PC-9 (cell line): ENCODE measurements at regions not wholly inside any gene's neighbourhood (a gene's known extent, or its start where the extent isn't known, plus 50 kb on each side); places are given as distances from the start of the nearest gene placed in this dataset.

Experiments
- BruUV-seq: library from RNA; stranded (reverse); fragments of 400-500 nt; replicated peaks from 2 replicates; lab custom pipeline; 2021; lab: Mats Ljungman, UMichigan
- CTCF ChIA-PET: fragments of 300-600 bp; sonication (Branson Sonifier 250); formaldehyde crosslinking; loops from one replicate; lab custom pipeline; 2022; ENCODE audit warnings: antibody characterized with exemption; lab: Charles Lee
- POLR2A ChIA-PET: fragments of 300-600 bp; sonication (Branson Sonifier 250); formaldehyde crosslinking; loops from one replicate; lab custom pipeline; 2022; ENCODE audit warnings: antibody characterized with exemption; ENCODE audit not compliant: unreplicated experiment; lab: Charles Lee
- DNase-seq, 2 experiments: peaks; one replicate each; pipeline versions ENCODE4 v3.0.0 to v3.0.0-alpha.2; 2015 to 2022; ENCODE audit warnings: mixed read lengths in 1 of 2
- H2AFZ ChIP-seq: fragments of 200-600 bp; sonication (generic); 2 replicates; pipeline ENCODE4 v1.8.1; 2017; ENCODE audit warnings: antibody characterized with exemption
- H3F3A ChIP-seq: fragments of 200-600 bp; sonication (generic); 2 replicates; pipeline ENCODE4 v1.8.1; 2017; ENCODE audit warnings: antibody characterized with exemption, mild to moderate bottlenecking, low read depth; ENCODE audit not compliant: insufficient read depth
- H3K27ac ChIP-seq: fragments of 200-600 bp; sonication (generic); 2 replicates; pipeline ENCODE4 v1.6.1; 2016; ENCODE audit warnings: mixed run types
- H3K27me3 ChIP-seq: fragments of 200-600 bp; sonication (generic); 2 replicates; pipeline ENCODE4 v1.6.1; 2016; ENCODE audit warnings: low read depth, mixed run types; ENCODE audit not compliant: insufficient read depth
- H3K36me3 ChIP-seq: fragments of 200-600 bp; sonication (generic); 2 replicates; pipeline ENCODE4 v1.6.1; 2016; ENCODE audit warnings: low read depth, mixed run types
- H3K4me1 ChIP-seq: fragments of 200-600 bp; sonication (generic); replicated peaks from 2 replicates; pipeline ENCODE4 v1.6.1; 2016; ENCODE audit warnings: mixed run types; ENCODE audit not compliant: insufficient read depth
- H3K4me2 ChIP-seq: fragments of 200-600 bp; sonication (generic); 2 replicates; pipeline ENCODE4 v1.6.1; 2017; ENCODE audit warnings: mixed run types
- H3K4me3 ChIP-seq: fragments of 200-600 bp; sonication (generic); 2 replicates; pipeline ENCODE4 v1.6.1; 2016; ENCODE audit warnings: mixed run types
- H3K79me2 ChIP-seq: fragments of 200-600 bp; sonication (generic); 2 replicates; pipeline ENCODE4 v1.6.1; 2017; ENCODE audit warnings: low read depth, mixed run types
- H3K9me2 ChIP-seq: fragments of 200-600 bp; sonication (generic); 2 replicates; pipeline ENCODE4 v1.8.1; 2017; ENCODE audit warnings: mild to moderate bottlenecking; ENCODE audit not compliant: insufficient read depth
- H3K9me3 ChIP-seq: fragments of 200-600 bp; sonication (generic); 2 replicates; pipeline ENCODE4 v1.8.1; 2016; ENCODE audit warnings: low read depth; ENCODE audit not compliant: insufficient read depth
- H4K20me1 ChIP-seq: fragments of 200-600 bp; sonication (generic); 2 replicates; pipeline ENCODE4 v1.8.1; 2017; ENCODE audit not compliant: insufficient read depth
- EZH2 ChIP-seq: fragments of 200-600 bp; sonication (generic); IDR thresholded peaks from 2 replicates; pipeline ENCODE4 v1.8.0; 2017; ENCODE audit warnings: antibody characterized with exemption, low read depth
- intact Hi-C: fragments of 100-400 bp; cut with micrococcal nuclease; formaldehyde crosslinking; loops from one replicate; pipeline ENCODE4 v1.10.0; 2022; ENCODE audit not compliant: unreplicated experiment
- TF ChIP-seq, protein P1 (sequence below): fragments of 200-600 bp; sonication (generic); conservative IDR thresholded peaks from 2 replicates; pipeline ENCODE4 v1.6.1; 2017; ENCODE audit warnings: mixed run types, antibody characterized with exemption, mild to moderate bottlenecking, moderate library complexity

- intact Hi-C loops, result no loop called here
- Histone ChIP-seq H3K4me2 (no peak overlapping the region), H3K9me3 (no peaks in the 10 kb centered on the region), H2AFZ (no peak overlapping the region), H3K79me2 (no peaks in the 10 kb centered on the region), H4K20me1 (no peaks in the 10 kb centered on the region), H3K36me3 (no peaks in the 10 kb centered on the region), H3K9me2 (no peaks in the 10 kb centered on the region), H3K27me3 (0 out of 2 replicates have a peak, but pooled peaks cover 5% of the 10 kb centered on the region), H3K4me3 (no peak overlapping the region), H3F3A (no peaks in the 10 kb centered on the region), H3K27ac (no peak overlapping the region), H3K4me1 (no peaks in the 10 kb centered on the region)
- no peak for DNase-seq
- ChIA-PET POLR2A (no interaction called here), CTCF (no interaction called here)
- no TSS peak for BruUV-seq
- TF ChIP-seq, protein P1, sequence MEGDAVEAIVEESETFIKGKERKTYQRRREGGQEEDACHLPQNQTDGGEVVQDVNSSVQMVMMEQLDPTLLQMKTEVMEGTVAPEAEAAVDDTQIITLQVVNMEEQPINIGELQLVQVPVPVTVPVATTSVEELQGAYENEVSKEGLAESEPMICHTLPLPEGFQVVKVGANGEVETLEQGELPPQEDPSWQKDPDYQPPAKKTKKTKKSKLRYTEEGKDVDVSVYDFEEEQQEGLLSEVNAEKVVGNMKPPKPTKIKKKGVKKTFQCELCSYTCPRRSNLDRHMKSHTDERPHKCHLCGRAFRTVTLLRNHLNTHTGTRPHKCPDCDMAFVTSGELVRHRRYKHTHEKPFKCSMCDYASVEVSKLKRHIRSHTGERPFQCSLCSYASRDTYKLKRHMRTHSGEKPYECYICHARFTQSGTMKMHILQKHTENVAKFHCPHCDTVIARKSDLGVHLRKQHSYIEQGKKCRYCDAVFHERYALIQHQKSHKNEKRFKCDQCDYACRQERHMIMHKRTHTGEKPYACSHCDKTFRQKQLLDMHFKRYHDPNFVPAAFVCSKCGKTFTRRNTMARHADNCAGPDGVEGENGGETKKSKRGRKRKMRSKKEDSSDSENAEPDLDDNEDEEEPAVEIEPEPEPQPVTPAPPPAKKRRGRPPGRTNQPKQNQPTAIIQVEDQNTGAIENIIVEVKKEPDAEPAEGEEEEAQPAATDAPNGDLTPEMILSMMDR, result no peak
- no peak for TF ChIP-seq EZH2
Observed at GRCh38 chr2:22238967-22239366, 1115.2 kb downstream of the TDRD15 start.

DNA sequence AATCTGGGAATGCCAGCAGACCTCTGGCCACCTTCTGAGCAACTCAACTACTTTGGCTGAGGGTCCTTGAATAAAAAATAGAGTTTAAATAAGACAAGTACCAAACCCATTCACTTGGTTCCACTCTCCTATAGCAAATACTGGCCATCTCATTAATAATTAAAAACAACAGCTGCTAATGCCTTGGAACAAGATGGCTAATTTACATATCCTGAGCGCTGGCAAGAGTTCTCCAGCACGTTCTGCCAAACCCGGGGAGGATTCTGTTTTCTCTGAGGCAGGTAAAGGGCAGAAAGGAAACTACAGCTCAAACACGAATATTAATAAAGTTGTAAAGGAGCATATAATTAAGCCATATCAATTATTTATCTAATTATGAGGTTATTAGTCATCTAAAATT, 1123.7 kb downstream of the TDRD15 start:
- Histone ChIP-seq H2AFZ (no peak overlapping the region), H3K9me3 (no peaks in the 10 kb centered on the region), H3K27ac (no peak overlapping the region), H3K27me3 (no peaks in the 10 kb centered on the region), H3K9me2 (no peaks in the 10 kb centered on the region), H3K36me3 (no peaks in the 10 kb centered on the region), H4K20me1 (no peaks in the 10 kb centered on the region), H3K4me1 (no peaks in the 10 kb centered on the region), H3K79me2 (no peaks in the 10 kb centered on the region), H3K4me3 (no peak overlapping the region), H3K4me2 (no peak overlapping the region), H3F3A (no peaks in the 10 kb centered on the region)
- no peak for TF ChIP-seq EZH2
- TF ChIP-seq, protein P1, result no peak
- no peak for DNase-seq
- intact Hi-C loops, result no loop called here
- ChIA-PET CTCF (no interaction called here), POLR2A (no interaction called here)
- BruUV-seq, result no TSS peak

- no peaks in the 10 kb centered on the region for H3F3A ChIP-seq
- no peaks in the 10 kb centered on the region for H3K9me2 ChIP-seq
- no peaks in the 10 kb centered on the region for H3K36me3 ChIP-seq
- no TSS peak for BruUV-seq
- no peaks in the 10 kb centered on the region for H3K9me3 ChIP-seq
- H3K27me3 ChIP-seq, result no peaks in the 10 kb centered on the region
- H3K27ac ChIP-seq, result no peak overlapping the region
- no peaks in the 10 kb centered on the region for H3K79me2 ChIP-seq
- no peak overlapping the region for H3K4me3 ChIP-seq
- H4K20me1 ChIP-seq, result no peaks in the 10 kb centered on the region
- DNase-seq, result no peak
- no peaks in the 10 kb centered on the region for H3K4me1 ChIP-seq
- no peak overlapping the region for H2AFZ ChIP-seq
- CTCF ChIA-PET, result no interaction called here
- H3K4me2 ChIP-seq, result no peak overlapping the region
- POLR2A ChIA-PET, result no interaction called here
- TF ChIP-seq EZH2, result no peak
- TF ChIP-seq, protein P1, result no peak
- intact Hi-C loops, result no loop called here
Observed at GRCh38 chr2:22248851-22249250, 1125.1 kb downstream of the TDRD15 start.
